CD4-positive, alpha-beta T cell (primary cell): ENCODE measurements at regions not wholly inside any gene's neighbourhood (a gene's known extent, or its start where the extent isn't known, plus 50 kb on each side); places are given as distances from the start of the nearest gene placed in this dataset.

Experiments used
- ATAC-seq: fragments of 200-7000 bp; cut with Tn5 transposase; one replicate; pipeline ENCODE4 v1.10.0; 2022; ENCODE audit warnings: mild to moderate bottlenecking; ENCODE audit not compliant: poor library complexity
- CTCF ChIA-PET: fragments of 350-600 bp; sonication (Branson Sonifier 250); formaldehyde crosslinking; loops from one replicate; lab custom pipeline; 2021; ENCODE audit warnings: antibody characterized with exemption, inconsistent platforms; lab: Charles Lee
- POLR2A ChIA-PET: fragments of 350-600 bp; sonication (Branson Sonifier 250); formaldehyde crosslinking; loops from one replicate; lab custom pipeline; 2021; ENCODE audit warnings: antibody characterized with exemption, inconsistent platforms; lab: Charles Lee
- DNase-seq, 14 experiments: peaks; one replicate each; pipeline ENCODE4 v3.0.0-alpha.2; 2013 to 2020; ENCODE audit warnings: mixed read lengths in 2 of 14
- H3K27ac ChIP-seq, 2 donors: one replicate each; pipeline versions ENCODE4 v1.5.1 to v1.7.0; 2013; ENCODE audit warnings: low read length in 2 of 2, low read depth in 1 of 2, mild to moderate bottlenecking in 1 of 2
- H3K27me3 ChIP-seq, 2 experiments: 1 replicate in 1 of 2; 2 replicates in 1 of 2; pipeline versions ENCODE4 v1.6.1 to v1.7.0; 2013; ENCODE audit warnings: low read length in 2 of 2, control low read depth in 1 of 2, mild to moderate bottlenecking in 1 of 2, moderate library complexity in 1 of 2; ENCODE audit not compliant: insufficient read depth in 2 of 2, control insufficient read depth in 1 of 2
- H3K36me3 ChIP-seq: one replicate; pipeline ENCODE4 v1.6.1; 2013; ENCODE audit warnings: low read length, control low read depth; ENCODE audit not compliant: insufficient read depth
- H3K4me1 ChIP-seq: one replicate; pipeline ENCODE4 v1.6.1; 2013; ENCODE audit warnings: low read length, control low read depth; ENCODE audit not compliant: insufficient read depth
- H3K4me3 ChIP-seq: one replicate; pipeline ENCODE4 v1.5.1; 2013; ENCODE audit warnings: mild to moderate bottlenecking, low read length, moderate library complexity
- H3K9me3 ChIP-seq, 2 experiments: 1 replicate in 1 of 2; 2 replicates in 1 of 2; pipeline versions ENCODE4 v1.6.1 to v1.7.0; 2013; ENCODE audit warnings: low read length in 2 of 2, mild to moderate bottlenecking in 2 of 2, control low read depth in 1 of 2, moderate library complexity in 1 of 2; ENCODE audit not compliant: control insufficient read depth in 1 of 2, insufficient read depth in 1 of 2
- H3K27ac Mint-ChIP-seq: one replicate; pipeline ENCODE4 v1.8.0; 2020; ENCODE audit warnings: mixed read lengths
- H3K27me3 Mint-ChIP-seq: one replicate; pipeline ENCODE4 v1.8.0; 2021; ENCODE audit warnings: mixed read lengths
- H3K36me3 Mint-ChIP-seq: one replicate; pipeline ENCODE4 v1.8.0; 2021; ENCODE audit warnings: low read depth, mixed read lengths
- H3K4me1 Mint-ChIP-seq: one replicate; pipeline ENCODE4 v1.8.0; 2021; ENCODE audit warnings: low read depth, mixed read lengths
- H3K4me3 Mint-ChIP-seq: one replicate; pipeline ENCODE4 v1.8.0; 2020; ENCODE audit warnings: mild to moderate bottlenecking, mixed read lengths
- H3K9me3 Mint-ChIP-seq: one replicate; pipeline ENCODE4 v1.8.0; 2020; ENCODE audit warnings: mixed read lengths
- CTCF ChIP-seq: fragments of 200-600 bp; IDR thresholded peaks from one replicate; pipeline ENCODE4 v1.8.0; 2022; ENCODE audit warnings: antibody characterized with exemption, mild to moderate bottlenecking
- intact Hi-C, 2 experiments: fragments of 100-400 bp; cut with DNase I in 1 of 2; cut with micrococcal nuclease in 1 of 2; formaldehyde crosslinking; loops; one replicate each; pipeline versions ENCODE4 v1.15.1 to v1.9.0; 2023 to 2025; cut with DNase I, micrococcal nuclease

- intact Hi-C loops: no loop called here
- no peaks in the 10 kb centered on the region for H3K4me1 Mint-ChIP-seq
Measured at GRCh38 chr3:81261996-81262395, 499.4 kb downstream of the GBE1 start.

GRCh38 chr3:81255463-81255862 is 506.0 kb downstream of the GBE1 start:
- H3K36me3 ChIP-seq: no peaks in the 10 kb centered on the region
- H3K36me3 Mint-ChIP-seq: no peaks in the 10 kb centered on the region
- H3K4me3 Mint-ChIP-seq: no peak overlapping the region
- CTCF ChIA-PET: no interaction called here
- H3K4me3 ChIP-seq: no peak overlapping the region
- intact Hi-C loops: no loop called here
- DNase-seq (no peak), ATAC-seq (no peak)
- POLR2A ChIA-PET: interaction anchor here (0.7 kb wide), 1 partner anchor 12 kb away, joined by 4 read pairs; no protein-coding TSS in a partner anchor
- no peaks in the 10 kb centered on the region for H3K27me3 ChIP-seq
- no peaks in the 10 kb centered on the region for H3K9me3 ChIP-seq
- no peaks in the 10 kb centered on the region for H3K4me1 ChIP-seq
- H3K9me3 Mint-ChIP-seq: no peaks in the 10 kb centered on the region
- no peak overlapping the region for H3K27ac Mint-ChIP-seq
- H3K27ac ChIP-seq: no peak overlapping the region
- no peaks in the 10 kb centered on the region for H3K4me1 Mint-ChIP-seq
- TF ChIP-seq CTCF: no peak
- no peaks in the 10 kb centered on the region for H3K27me3 Mint-ChIP-seq

More at GRCh38 chr3:81261996-81262395, 499.4 kb downstream of the GBE1 start:
- no peak overlapping the region for H3K4me3 Mint-ChIP-seq
- DNase-seq (no peak), ATAC-seq (no peak)
- H3K9me3 ChIP-seq: no peaks in the 10 kb centered on the region
- POLR2A ChIA-PET: no interaction called here
- no peak overlapping the region for H3K27ac Mint-ChIP-seq
- no peaks in the 10 kb centered on the region for H3K36me3 Mint-ChIP-seq
- no peaks in the 10 kb centered on the region for H3K27me3 Mint-ChIP-seq
- no peak overlapping the region for H3K27ac ChIP-seq
- H3K9me3 Mint-ChIP-seq: no peaks in the 10 kb centered on the region
- H3K4me1 ChIP-seq: no peaks in the 10 kb centered on the region
- no peaks in the 10 kb centered on the region for H3K27me3 ChIP-seq
- CTCF ChIA-PET: no interaction called here
- no peak overlapping the region for H3K4me3 ChIP-seq
- no peaks in the 10 kb centered on the region for H3K36me3 ChIP-seq
- TF ChIP-seq CTCF: no peak

GRCh38 chr3:81251096-81251495 is 510.3 kb downstream of the GBE1 start:
- Histone ChIP-seq H3K9me3 (no peaks in the 10 kb centered on the region), H3K4me1 (no peaks in the 10 kb centered on the region), H3K36me3 (no peaks in the 10 kb centered on the region), H3K27ac (no peak overlapping the region), H3K27me3 (no peaks in the 10 kb centered on the region), H3K4me3 (no peak overlapping the region)
- Mint-ChIP-seq H3K27ac (no peak overlapping the region), H3K9me3 (peaks cover 2% of the 10 kb centered on the region), H3K27me3 (no peaks in the 10 kb centered on the region), H3K4me3 (no peak overlapping the region), H3K4me1 (no peaks in the 10 kb centered on the region), H3K36me3 (no peaks in the 10 kb centered on the region)
- no peak for TF ChIP-seq CTCF
- CTCF ChIA-PET: no interaction called here
- ATAC-seq (no peak), DNase-seq (no peak)
- intact Hi-C loops: no loop called here
- POLR2A ChIA-PET: no interaction called here
